ENCODE measurements at regions not wholly inside any gene's neighbourhood (a gene's known extent, or its start where the extent isn't known, plus 50 kb on each side); places are given as distances from the start of the nearest gene placed in this dataset.

GRCh38 chr7:52486267-52486666 lies 549.2 kb upstream of the POM121L12 start:
- DNase-seq (ENCODE audit: low read depth, low spot score) = no peak

GRCh38 chr7:52482076-52482475 lies 553.4 kb upstream of the POM121L12 start:
- DNase-seq (ENCODE audit: low read depth, low spot score) = no peak

GRCh38 chr7:52481571-52481970 lies 553.9 kb upstream of the POM121L12 start:
- no peak for DNase-seq (ENCODE audit: low read depth, low spot score)

- no peak for DNase-seq (ENCODE audit: low read depth, low spot score)
These were observed 555.4 kb upstream of the POM121L12 start for GRCh38 chr7:52479990-52480389.

GRCh38 chr7:52475001-52475582 lies 560.3 kb upstream of the POM121L12 start:
- no peak for DNase-seq (ENCODE audit: low read depth, low spot score)

GRCh38 chr7:52473756-52474155 lies 561.7 kb upstream of the POM121L12 start:
- DNase-seq (ENCODE audit: low read depth, low spot score) = no peak

GRCh38 chr7:52472006-52472620 lies 563.3 kb upstream of the POM121L12 start:
- no peak for DNase-seq (ENCODE audit: low read depth, low spot score)

- DNase-seq (ENCODE audit: low read depth, low spot score) = no peak
These were observed 570.2 kb upstream of the POM121L12 start for GRCh38 chr7:52465216-52465615.

- DNase-seq (ENCODE audit: low read depth, low spot score) = peak; percentile 35
These were observed 572.1 kb upstream of the POM121L12 start for GRCh38 chr7:52463341-52463740.

- DNase-seq (ENCODE audit: low read depth, low spot score) = no peak
These were observed 573.0 kb upstream of the POM121L12 start for GRCh38 chr7:52462474-52462873.

- DNase-seq (ENCODE audit: low read depth, low spot score) = no peak
These were observed 579.9 kb upstream of the POM121L12 start for GRCh38 chr7:52455571-52455970.

- DNase-seq (ENCODE audit: low read depth, low spot score) = no peak
These were observed 584.6 kb upstream of the POM121L12 start for GRCh38 chr7:52450816-52451215.

- DNase-seq (ENCODE audit: low read depth, low spot score) = no peak
These were observed 587.8 kb upstream of the POM121L12 start for GRCh38 chr7:52447581-52448180.

- no peak for DNase-seq (ENCODE audit: low read depth, low spot score)
These were observed 599.2 kb upstream of the POM121L12 start for GRCh38 chr7:52436278-52436677.

GRCh38 chr7:52431082-52431815 lies 604.2 kb upstream of the POM121L12 start:
- no peak for DNase-seq (ENCODE audit: low read depth, low spot score)

GRCh38 chr7:52423251-52423650 lies 612.2 kb upstream of the POM121L12 start:
- DNase-seq (ENCODE audit: low read depth, low spot score) = no peak

- no peak for DNase-seq (ENCODE audit: low read depth, low spot score)
These were observed 622.4 kb upstream of the POM121L12 start for GRCh38 chr7:52413051-52413450.

- no peak for DNase-seq (ENCODE audit: low read depth, low spot score)
These were observed 625.4 kb upstream of the POM121L12 start for GRCh38 chr7:52410032-52410431.

GRCh38 chr7:52406808-52407207 lies 628.6 kb upstream of the POM121L12 start:
- DNase-seq (ENCODE audit: low read depth, low spot score) = no peak

GRCh38 chr7:52382731-52383130 lies 652.7 kb upstream of the POM121L12 start:
- no peak for DNase-seq (ENCODE audit: low read depth, low spot score)

- DNase-seq (ENCODE audit: low read depth, low spot score) = no peak
These were observed 665.5 kb upstream of the POM121L12 start for GRCh38 chr7:52369922-52370321.

GRCh38 chr7:52365349-52365748 lies 670.1 kb upstream of the POM121L12 start:
- no peak for DNase-seq (ENCODE audit: low read depth, low spot score)
